ENCODE measurements at regions not wholly inside any gene's neighbourhood (a gene's known extent, or its start where the extent isn't known, plus 50 kb on each side); places are given as distances from the start of the nearest gene placed in this dataset.

DNA sequence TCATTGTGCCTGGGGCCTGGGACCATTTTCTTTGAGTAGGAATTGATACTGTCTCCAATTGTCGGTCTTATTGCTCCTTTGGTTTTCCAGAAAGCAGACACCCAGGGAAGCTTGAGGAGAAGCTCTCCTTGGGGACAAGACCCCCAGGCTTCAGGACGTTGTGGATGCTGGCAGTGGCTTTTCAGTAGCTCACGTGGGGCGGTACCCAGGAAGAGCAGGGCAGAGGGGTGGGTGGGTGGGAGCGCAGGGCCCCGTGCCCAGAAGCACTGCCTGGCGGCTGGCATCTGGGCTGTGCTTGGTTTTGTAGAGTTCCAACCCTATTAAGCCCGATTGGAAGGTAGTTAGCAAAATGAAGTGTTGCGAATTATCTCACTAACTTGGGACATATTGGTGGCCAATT, 374.2 kb upstream of the IRX1 start:
- Histone ChIP-seq H3K4me1 (no peaks in the 10 kb centered on the region), H3K36me3 (replicated peaks in 1 of 2; ENCODE audit: insufficient read depth in 1 of 2, low read depth in 2 of 2) (no peaks in the 10 kb centered on the region), H3K27me3 (no peaks in the 10 kb centered on the region), H3K4me3 (no peak overlapping the region), H3K27ac (no peak overlapping the region), H3K9me3 (no peaks in the 10 kb centered on the region)
- TF ChIP-seq, protein P1, sequence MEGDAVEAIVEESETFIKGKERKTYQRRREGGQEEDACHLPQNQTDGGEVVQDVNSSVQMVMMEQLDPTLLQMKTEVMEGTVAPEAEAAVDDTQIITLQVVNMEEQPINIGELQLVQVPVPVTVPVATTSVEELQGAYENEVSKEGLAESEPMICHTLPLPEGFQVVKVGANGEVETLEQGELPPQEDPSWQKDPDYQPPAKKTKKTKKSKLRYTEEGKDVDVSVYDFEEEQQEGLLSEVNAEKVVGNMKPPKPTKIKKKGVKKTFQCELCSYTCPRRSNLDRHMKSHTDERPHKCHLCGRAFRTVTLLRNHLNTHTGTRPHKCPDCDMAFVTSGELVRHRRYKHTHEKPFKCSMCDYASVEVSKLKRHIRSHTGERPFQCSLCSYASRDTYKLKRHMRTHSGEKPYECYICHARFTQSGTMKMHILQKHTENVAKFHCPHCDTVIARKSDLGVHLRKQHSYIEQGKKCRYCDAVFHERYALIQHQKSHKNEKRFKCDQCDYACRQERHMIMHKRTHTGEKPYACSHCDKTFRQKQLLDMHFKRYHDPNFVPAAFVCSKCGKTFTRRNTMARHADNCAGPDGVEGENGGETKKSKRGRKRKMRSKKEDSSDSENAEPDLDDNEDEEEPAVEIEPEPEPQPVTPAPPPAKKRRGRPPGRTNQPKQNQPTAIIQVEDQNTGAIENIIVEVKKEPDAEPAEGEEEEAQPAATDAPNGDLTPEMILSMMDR (IDR thresholded peaks at IDR 0.05): no peak
- TF ChIP-seq POLR2A (IDR thresholded peaks at IDR 0.05): no peak
- ATAC-seq: no peak
- intact Hi-C loops (cut with DNase I): no loop called here
- no peak for DNase-seq
- 72 to 87% methylated on average over 7 to 9 of the region's 9 CpGs for WGBS, 2 donors

DNA sequence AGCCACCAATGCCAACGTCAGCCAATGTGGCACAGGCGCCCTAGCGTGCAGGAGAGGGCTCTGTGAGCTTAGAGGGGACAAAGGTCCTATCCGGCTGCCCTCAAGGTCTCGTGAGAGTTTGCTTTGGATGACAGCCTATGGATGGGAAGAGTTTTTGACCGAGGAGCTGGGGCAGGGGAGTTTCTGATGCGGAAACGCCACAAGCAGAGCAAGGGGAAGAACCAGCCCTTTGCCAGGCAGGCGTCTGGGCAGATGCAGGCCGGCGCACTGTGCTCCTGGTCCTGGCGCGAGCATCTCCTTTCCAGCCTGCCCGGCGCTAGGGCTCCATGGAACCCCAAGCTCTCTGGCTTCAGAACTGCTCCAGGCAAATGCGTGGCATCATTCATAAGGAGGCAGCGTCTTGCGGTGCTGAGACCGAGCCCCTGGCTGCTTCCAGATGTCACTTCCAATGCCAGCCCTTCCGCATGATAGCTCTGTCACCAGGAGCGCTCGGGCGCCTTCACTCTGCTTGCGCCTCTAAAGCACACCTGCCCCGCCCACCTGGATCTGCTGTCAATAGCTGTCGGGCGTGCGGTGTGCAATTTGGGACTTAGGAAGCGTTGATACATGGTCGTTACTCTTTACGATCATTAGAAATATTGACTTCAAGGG, 374.9 kb upstream of the IRX1 start:
- intact Hi-C loops (cut with DNase I): no loop called here
- no peaks in the 10 kb centered on the region for H3K36me3 ChIP-seq (replicated peaks in 1 of 2; ENCODE audit: insufficient read depth in 1 of 2, low read depth in 2 of 2)
- TF ChIP-seq POLR2A (IDR thresholded peaks at IDR 0.05): no peak
- TF ChIP-seq, protein P1 (IDR thresholded peaks at IDR 0.05): no peak
- H3K27ac ChIP-seq: no peak overlapping the region
- no peaks in the 10 kb centered on the region for H3K9me3 ChIP-seq
- no peaks in the 10 kb centered on the region for H3K27me3 ChIP-seq
- DNase-seq (no peak), ATAC-seq (no peak)
- H3K4me1 ChIP-seq: no peaks in the 10 kb centered on the region
- WGBS, 2 donors: 65 to 77% methylated on average over 19 to 31 of the region's 31 CpGs
- H3K4me3 ChIP-seq: no peak overlapping the region

GRCh38 chr5:3220201-3220600, 375.4 kb upstream of the IRX1 start:
- H3K4me1 ChIP-seq: no peaks in the 10 kb centered on the region
- intact Hi-C loops (cut with DNase I): no loop called here

GRCh38 chr5:3218916-3219650, 376.5 kb upstream of the IRX1 start:
- Histone ChIP-seq H3K4me3 (no peak overlapping the region), H3K27ac (no peak overlapping the region), H3K27me3 (no peaks in the 10 kb centered on the region), H3K4me1 (no peaks in the 10 kb centered on the region), H3K36me3 (replicated peaks in 1 of 2; ENCODE audit: insufficient read depth in 1 of 2, low read depth in 2 of 2) (no peaks in the 10 kb centered on the region), H3K9me3 (no peaks in the 10 kb centered on the region)
- TF ChIP-seq POLR2A (IDR thresholded peaks at IDR 0.05): no peak
- TF ChIP-seq, protein P1 (IDR thresholded peaks at IDR 0.05): no peak
- ATAC-seq (no peak), DNase-seq (no peak)
- intact Hi-C loops (cut with DNase I): no loop called here
- 51 to 61% methylated on average over 12 to 20 of the region's 20 CpGs for WGBS, 2 donors

More at GRCh38 chr5:3220201-3220600, 375.4 kb upstream of the IRX1 start:
- TF ChIP-seq, protein P1 (IDR thresholded peaks at IDR 0.05): no peak
- TF ChIP-seq POLR2A (IDR thresholded peaks at IDR 0.05): no peak
- no peaks in the 10 kb centered on the region for H3K27me3 ChIP-seq
- ATAC-seq (no peak), DNase-seq (no peak)
- H3K27ac ChIP-seq: no peak overlapping the region
- H3K4me3 ChIP-seq: no peak overlapping the region
- no peaks in the 10 kb centered on the region for H3K9me3 ChIP-seq
- no peaks in the 10 kb centered on the region for H3K36me3 ChIP-seq (replicated peaks in 1 of 2; ENCODE audit: insufficient read depth in 1 of 2, low read depth in 2 of 2)
- 60 to 74% methylated on average over 7 to 13 of the region's 13 CpGs for WGBS, 2 donors

All from body of pancreas (tissue), 4 donors.